HEK293T (cell line): ENCODE measurements at regions not wholly inside any gene's neighbourhood (a gene's known extent, or its start where the extent isn't known, plus 50 kb on each side); places are given as distances from the start of the nearest gene placed in this dataset.
"Not testable (repeated sequence)": the region's sequence is repeated elsewhere in the genome, so short reads cannot be mapped to it uniquely, and the experiment has no call there.

Source experiments
- CTCF ChIA-PET: fragments of 350-600 bp; formaldehyde crosslinking; extraction: SDS; loops from one replicate; lab custom pipeline; 2021; ENCODE audit warnings: antibody characterized with exemption, inconsistent platforms; lab: Yijun Ruan, JAX
- POLR2A ChIA-PET: fragments of 350-600 bp; formaldehyde crosslinking; extraction: SDS; loops from one replicate; lab custom pipeline; 2020; ENCODE audit warnings: antibody characterized with exemption, inconsistent platforms; lab: Yijun Ruan, JAX
- DNase-seq: peaks from one replicate; pipeline ENCODE4 v3.0.0; 2012; ENCODE audit warnings: mixed read lengths; ENCODE audit errors: extremely low spot score
- ARNT ChIP-seq: fragments of 450-650 bp; IDR thresholded peaks from 2 replicates; pipeline ENCODE4 v1.6.1; 2017; ENCODE audit warnings: mild to moderate bottlenecking
- BHLHE40 ChIP-seq: fragments of 450-650 bp; IDR thresholded peaks from 2 replicates; pipeline ENCODE4 v1.6.1; 2016; ENCODE audit warnings: mild to moderate bottlenecking, moderate library complexity, borderline replicate concordance
- CTBP1 ChIP-seq: fragments of 450-650 bp; IDR thresholded peaks from 2 replicates; pipeline ENCODE4 v1.6.1; 2016; ENCODE audit warnings: borderline replicate concordance
- ELF4 ChIP-seq: fragments of 450-650 bp; IDR thresholded peaks from 2 replicates; pipeline ENCODE4 v1.6.1; 2017; ENCODE audit warnings: antibody characterized with exemption
- FOXA1 ChIP-seq: fragments of 450-650 bp; IDR thresholded peaks from 2 replicates; pipeline ENCODE4 v1.6.1; 2016; ENCODE audit warnings: mild to moderate bottlenecking
- FOXK2 ChIP-seq: fragments of 450-650 bp; IDR thresholded peaks from 2 replicates; pipeline ENCODE4 v1.6.1; 2016; ENCODE audit warnings: mild to moderate bottlenecking
- FOXM1 ChIP-seq: fragments of 450-650 bp; IDR thresholded peaks from 2 replicates; pipeline ENCODE4 v1.6.1; 2017; ENCODE audit warnings: mild to moderate bottlenecking, borderline replicate concordance
- HDGF ChIP-seq: fragments of 450-650 bp; IDR thresholded peaks from 2 replicates; pipeline ENCODE4 v1.6.1; 2017; ENCODE audit warnings: antibody characterized with exemption, borderline replicate concordance
- L3MBTL2 ChIP-seq: fragments of 450-650 bp; conservative IDR thresholded peaks from 2 replicates; pipeline ENCODE4 v1.6.1; 2016; ENCODE audit warnings: mild to moderate bottlenecking
- LEF1 ChIP-seq: fragments of 450-650 bp; IDR thresholded peaks from 2 replicates; pipeline ENCODE4 v1.6.1; 2017; ENCODE audit warnings: mild to moderate bottlenecking, borderline replicate concordance
- NFRKB ChIP-seq: fragments of 450-650 bp; IDR thresholded peaks from 2 replicates; pipeline ENCODE4 v1.6.1; 2016; ENCODE audit warnings: mild to moderate bottlenecking, moderate library complexity
- SP1 ChIP-seq: fragments of 450-650 bp; IDR thresholded peaks from 2 replicates; pipeline ENCODE4 v1.6.1; 2017
- SUZ12 ChIP-seq: fragments of 450-650 bp; IDR thresholded peaks from 2 replicates; pipeline ENCODE4 v1.6.1; 2016; ENCODE audit warnings: mild to moderate bottlenecking
- TARDBP ChIP-seq: fragments of 450-650 bp; IDR thresholded peaks from 2 replicates; pipeline ENCODE4 v1.6.1; 2016
- ZNF384 ChIP-seq: fragments of 450-650 bp; IDR thresholded peaks from 2 replicates; pipeline ENCODE4 v1.6.1; 2016
- TF ChIP-seq, protein P1 (sequence below): fragments of 450-650 bp; IDR thresholded peaks from 2 replicates; pipeline ENCODE4 v1.6.1; 2016

DNA sequence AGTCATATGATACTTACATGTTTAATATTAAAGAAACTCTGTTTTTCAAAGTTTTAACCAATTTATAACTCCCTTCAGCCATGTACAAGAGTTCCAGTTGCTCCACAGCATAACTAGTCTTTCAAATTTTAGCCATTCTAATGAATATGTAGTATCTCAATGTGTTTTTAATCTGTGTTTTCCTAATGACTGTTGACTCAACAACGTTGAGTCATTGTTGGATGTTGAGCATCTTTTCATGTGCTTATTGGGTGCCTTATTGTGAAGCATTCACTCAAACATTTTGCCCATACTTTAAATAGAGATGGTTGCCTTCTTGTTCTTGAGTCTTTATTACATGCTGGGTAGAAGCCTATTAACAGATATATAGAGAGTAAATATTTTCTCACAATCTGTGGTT, 240.2 kb upstream of the LYPLAL1 start:
- no peak for DNase-seq
- TF ChIP-seq HDGF, result no peak
- TF ChIP-seq SUZ12, result no peak
- no peak for TF ChIP-seq SP1
- TF ChIP-seq, protein P1, sequence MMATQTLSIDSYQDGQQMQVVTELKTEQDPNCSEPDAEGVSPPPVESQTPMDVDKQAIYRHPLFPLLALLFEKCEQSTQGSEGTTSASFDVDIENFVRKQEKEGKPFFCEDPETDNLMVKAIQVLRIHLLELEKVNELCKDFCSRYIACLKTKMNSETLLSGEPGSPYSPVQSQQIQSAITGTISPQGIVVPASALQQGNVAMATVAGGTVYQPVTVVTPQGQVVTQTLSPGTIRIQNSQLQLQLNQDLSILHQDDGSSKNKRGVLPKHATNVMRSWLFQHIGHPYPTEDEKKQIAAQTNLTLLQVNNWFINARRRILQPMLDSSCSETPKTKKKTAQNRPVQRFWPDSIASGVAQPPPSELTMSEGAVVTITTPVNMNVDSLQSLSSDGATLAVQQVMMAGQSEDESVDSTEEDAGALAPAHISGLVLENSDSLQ, result no peak
- TF ChIP-seq ZNF384, result no peak
- no peak for TF ChIP-seq NFRKB
- TF ChIP-seq FOXK2, result no peak
- no peak for TF ChIP-seq FOXM1
- no peak for TF ChIP-seq ARNT
- TF ChIP-seq CTBP1, result no peak
- no peak for TF ChIP-seq L3MBTL2
- TF ChIP-seq BHLHE40, result no peak
- TF ChIP-seq FOXA1, result no peak
- no peak for TF ChIP-seq TARDBP
- no peak for TF ChIP-seq LEF1
- no peak for TF ChIP-seq ELF4
- ChIA-PET CTCF (no interaction called here), POLR2A (no interaction called here)

DNA sequence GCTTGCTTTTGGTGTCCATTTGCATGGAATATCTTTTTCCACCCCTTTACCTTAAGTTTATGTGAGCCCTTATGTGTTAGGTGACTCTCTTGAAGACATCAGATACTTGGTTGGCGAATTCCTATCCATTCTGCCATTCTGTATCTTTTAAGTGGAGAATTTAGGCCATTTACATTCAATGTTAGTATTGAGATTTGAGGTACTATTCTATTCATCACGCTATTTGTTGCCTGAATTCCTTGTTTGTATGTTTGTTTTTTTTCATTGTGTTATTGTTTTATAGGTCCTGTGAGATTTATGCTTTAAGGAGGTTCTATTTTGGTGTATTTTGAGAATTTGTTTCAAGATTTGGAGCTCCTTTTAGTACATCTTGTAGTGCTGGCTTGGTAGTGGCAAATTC, 238.3 kb upstream of the LYPLAL1 start:
- DNase-seq, POLR2A ChIA-PET: not testable (repeated sequence)

DNA sequence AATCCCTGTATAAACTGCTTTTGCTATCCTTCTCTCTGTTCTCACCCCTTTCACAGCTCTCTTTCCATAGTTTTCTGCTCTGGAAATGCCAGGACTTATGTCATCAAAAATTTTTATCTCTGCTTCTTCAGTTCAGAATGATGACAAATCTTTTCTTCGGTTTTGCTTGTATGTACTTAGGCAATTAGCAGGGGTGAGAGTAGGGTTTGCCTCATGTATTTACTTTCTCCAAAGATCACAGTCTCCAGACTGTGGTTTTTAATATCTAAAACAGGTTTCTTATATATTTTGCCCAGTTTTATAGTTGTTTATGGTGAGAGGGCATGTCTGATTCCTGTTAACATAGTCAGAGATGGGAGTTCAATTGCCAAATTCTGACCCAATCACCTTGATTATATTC, 235.4 kb upstream of the LYPLAL1 start:
- ChIA-PET CTCF (no interaction called here), POLR2A (no interaction called here)
- no peak for DNase-seq
- TF ChIP-seq TARDBP (no peak), FOXA1 (no peak), NFRKB (no peak), BHLHE40 (no peak), CTBP1 (no peak), FOXK2 (no peak), LEF1 (no peak), SP1 (no peak), SUZ12 (no peak), FOXM1 (no peak), ZNF384 (no peak), ARNT (no peak), L3MBTL2 (no peak)
- TF ChIP-seq, protein P1, result no peak

More for the DNA sequence above, 238.3 kb upstream of the LYPLAL1 start:
- CTCF ChIA-PET, result not testable (repeated sequence)

DNA sequence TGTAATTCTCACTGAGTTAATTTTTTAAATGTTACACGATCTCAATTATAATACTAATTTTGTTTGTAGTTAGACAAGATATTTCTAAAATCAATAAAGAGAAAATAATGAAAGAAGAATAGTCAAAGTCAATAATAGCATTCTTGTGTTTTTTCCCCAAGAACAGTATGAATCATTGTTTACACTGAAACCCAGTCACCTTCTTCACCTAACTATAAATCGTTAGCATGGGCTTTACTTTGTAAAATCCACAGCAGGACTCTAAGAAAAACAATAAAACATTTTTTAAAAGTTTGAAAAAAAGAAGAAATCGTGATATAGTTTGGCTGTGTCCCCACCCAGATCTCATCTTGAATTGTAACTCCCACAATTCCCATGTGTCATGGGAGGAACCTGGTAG, 234.6 kb upstream of the LYPLAL1 start:
- no peak for DNase-seq
- ChIA-PET POLR2A (no interaction called here), CTCF (no interaction called here)
- TF ChIP-seq BHLHE40 (no peak), FOXA1 (no peak), LEF1 (no peak), NFRKB (no peak), L3MBTL2 (no peak), FOXK2 (no peak), ZNF384 (no peak), SP1 (no peak), ELF4 (no peak), SUZ12 (no peak), TARDBP (no peak), HDGF (no peak), FOXM1 (no peak), CTBP1 (no peak), ARNT (no peak)
- TF ChIP-seq, protein P1, result no peak

DNA sequence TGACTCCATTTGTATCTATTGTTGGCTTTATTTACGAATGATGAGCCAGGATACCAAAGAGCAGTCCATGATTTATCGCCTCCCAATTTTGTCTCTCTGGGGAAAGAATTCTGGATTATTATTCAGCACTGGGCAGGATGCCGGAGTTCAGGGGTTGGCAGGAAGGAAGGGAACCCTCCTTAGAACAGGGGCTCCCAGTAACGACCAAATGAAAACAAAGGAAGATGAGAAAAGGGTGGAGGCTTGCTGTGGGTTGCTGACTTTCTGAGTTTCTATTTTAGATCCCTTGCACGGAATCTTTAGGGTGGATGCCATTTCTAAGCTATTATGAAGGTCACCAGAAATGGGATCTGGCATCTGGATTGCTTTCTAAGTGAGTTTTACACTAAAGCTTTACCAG, 231.2 kb upstream of the LYPLAL1 start:
- ChIA-PET CTCF (no interaction called here), POLR2A (no interaction called here)
- no peak for DNase-seq
- TF ChIP-seq LEF1 (no peak), SP1 (no peak), NFRKB (no peak), SUZ12 (no peak)

DNA sequence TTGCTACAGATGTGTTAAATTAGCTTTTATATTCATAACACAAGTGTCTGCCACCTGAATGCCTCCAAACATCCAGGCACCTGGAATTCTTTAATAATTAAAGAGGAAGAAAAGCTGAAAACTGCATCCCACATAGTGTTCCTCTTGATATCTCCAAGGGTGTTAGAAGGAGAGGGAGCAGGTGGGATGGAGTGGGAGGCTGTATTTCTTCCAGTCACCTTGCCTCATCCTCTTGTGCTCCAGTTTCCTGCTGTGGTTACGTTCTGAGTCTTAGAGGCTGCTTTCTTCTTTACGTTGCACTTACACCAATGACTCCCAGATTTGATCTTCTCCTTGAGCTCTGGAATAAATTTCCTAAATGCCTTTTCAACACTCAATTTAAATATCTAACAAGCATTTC, 230.3 kb upstream of the LYPLAL1 start:
- ChIA-PET CTCF (no interaction called here), POLR2A (no interaction called here)
- TF ChIP-seq HDGF (no peak), FOXM1 (no peak), TARDBP (no peak), ELF4 (no peak), FOXA1 (no peak), L3MBTL2 (no peak), LEF1 (no peak), ZNF384 (no peak)
- TF ChIP-seq, protein P1, result no peak
- no peak for DNase-seq
